HFFc6 (cell line): ENCODE measurements at regions not wholly inside any gene's neighbourhood (a gene's known extent, or its start where the extent isn't known, plus 50 kb on each side); places are given as distances from the start of the nearest gene placed in this dataset.
A peak's percentile ranks its signal among the peaks of the same experiment; 100 is the strongest.

Experiments
- DNase-seq: peaks from one replicate; pipeline ENCODE4 v3.0.0-alpha.2; 2018
- H3K27ac Mint-ChIP-seq: 2 replicates; pipeline ENCODE4 v1.8.0; 2020; ENCODE audit warnings: mild to moderate bottlenecking, mixed read lengths
- H3K27me3 Mint-ChIP-seq: 2 replicates; pipeline ENCODE4 v1.8.0; 2021; ENCODE audit warnings: mild to moderate bottlenecking, moderate library complexity, mixed read lengths; ENCODE audit not compliant: insufficient read depth
- H3K36me3 Mint-ChIP-seq: 2 replicates; pipeline ENCODE4 v1.8.0; 2021; ENCODE audit warnings: low read depth, mixed read lengths
- H3K4me1 Mint-ChIP-seq: 2 replicates; pipeline ENCODE4 v1.8.0; 2020; ENCODE audit warnings: low read depth, mixed read lengths
- H3K4me3 Mint-ChIP-seq: 2 replicates; pipeline ENCODE4 v1.8.0; 2020; ENCODE audit warnings: mild to moderate bottlenecking, moderate library complexity, mixed read lengths
- H3K9me3 Mint-ChIP-seq: 2 replicates; pipeline ENCODE4 v1.8.0; 2020; ENCODE audit warnings: mild to moderate bottlenecking, mixed read lengths
- CTCF ChIP-seq: fragments of 200-600 bp; sonication (generic); IDR thresholded peaks from 2 replicates; pipeline ENCODE4 v1.5.0; 2021; ENCODE audit warnings: antibody characterized with exemption, mild to moderate bottlenecking

- DNase-seq = no peak
- Mint-ChIP-seq H3K36me3 (no peaks in the 10 kb centered on the region; the same call in 1 of the 2 replicates), H3K27me3 (no peaks in the 10 kb centered on the region), H3K9me3 (peaks cover 22% of the 10 kb centered on the region), H3K4me1 (no peaks in the 10 kb centered on the region), H3K4me3 (no peak overlapping the region), H3K27ac (no peak overlapping the region)
- no peak for TF ChIP-seq CTCF
Observed at GRCh38 chr14:83197271-83197670, 1663.6 kb upstream of the SEL1L start.

DNA sequence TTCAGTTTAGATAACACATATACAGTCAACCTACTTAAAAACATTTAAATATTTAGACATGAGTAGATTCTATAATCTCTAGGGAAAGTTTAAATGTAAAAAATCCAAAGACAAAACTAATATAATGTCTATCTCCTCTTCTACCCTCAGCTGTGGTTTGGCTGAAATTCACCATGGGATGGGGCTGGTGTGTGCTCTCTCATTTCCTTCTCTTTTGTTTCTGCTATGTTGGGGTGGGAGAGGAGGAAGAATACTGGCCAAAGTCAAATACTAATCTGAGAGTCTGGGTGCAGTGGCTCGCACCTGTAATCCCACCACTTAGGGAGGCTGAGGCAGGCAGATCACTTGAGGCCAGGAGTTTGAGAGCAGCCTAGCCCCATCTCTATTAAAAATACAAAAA, 1673.9 kb upstream of the SEL1L start:
- Mint-ChIP-seq H3K4me1 (no peaks in the 10 kb centered on the region), H3K27ac (no peak overlapping the region), H3K4me3 (no peak overlapping the region), H3K9me3 (0 out of 2 replicates have a peak, but pooled peaks cover 4% of the 10 kb centered on the region), H3K36me3 (no peaks in the 10 kb centered on the region), H3K27me3 (no peaks in the 10 kb centered on the region)
- no peak for DNase-seq
- no peak for TF ChIP-seq CTCF

DNA sequence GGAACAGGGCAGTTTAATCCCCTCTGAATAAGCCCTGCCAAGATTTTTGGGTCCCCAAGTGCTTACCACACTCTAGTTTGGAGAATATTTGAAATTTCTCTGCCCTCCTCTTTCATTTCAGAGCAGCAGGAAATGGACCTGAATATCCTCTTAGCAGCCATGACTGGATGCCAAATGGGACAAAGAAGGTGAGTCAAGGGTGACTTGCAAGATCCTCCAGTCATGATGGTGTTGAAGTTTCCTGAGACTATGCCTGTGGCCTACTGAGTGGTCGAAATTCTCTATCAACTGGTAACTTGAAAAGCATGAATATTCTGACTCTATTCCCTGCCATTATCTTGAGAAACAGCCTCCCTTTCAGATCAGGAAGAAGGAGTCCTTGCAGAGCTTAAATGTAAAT, 1674.7 kb upstream of the SEL1L start:
- H3K4me1 Mint-ChIP-seq = no peaks in the 10 kb centered on the region
- no peaks in the 10 kb centered on the region for H3K36me3 Mint-ChIP-seq
- H3K9me3 Mint-ChIP-seq = 0 out of 2 replicates have a peak, but pooled peaks cover 5% of the 10 kb centered on the region
- no peaks in the 10 kb centered on the region for H3K27me3 Mint-ChIP-seq
- TF ChIP-seq CTCF = no peak
- no peak for DNase-seq
- no peak overlapping the region for H3K4me3 Mint-ChIP-seq
- H3K27ac Mint-ChIP-seq = no peak overlapping the region

GRCh38 chr14:83217492-83217891, 1683.8 kb upstream of the SEL1L start:
- no peaks in the 10 kb centered on the region for H3K27me3 Mint-ChIP-seq
- no peaks in the 10 kb centered on the region for H3K36me3 Mint-ChIP-seq
- no peak overlapping the region for H3K27ac Mint-ChIP-seq
- H3K4me1 Mint-ChIP-seq = no peaks in the 10 kb centered on the region
- H3K9me3 Mint-ChIP-seq = peaks cover 40% of the 10 kb centered on the region
- DNase-seq = peak; percentile 62
- TF ChIP-seq CTCF = no peak; the same call in 1 of the 2 replicates
- no peak overlapping the region for H3K4me3 Mint-ChIP-seq

DNA sequence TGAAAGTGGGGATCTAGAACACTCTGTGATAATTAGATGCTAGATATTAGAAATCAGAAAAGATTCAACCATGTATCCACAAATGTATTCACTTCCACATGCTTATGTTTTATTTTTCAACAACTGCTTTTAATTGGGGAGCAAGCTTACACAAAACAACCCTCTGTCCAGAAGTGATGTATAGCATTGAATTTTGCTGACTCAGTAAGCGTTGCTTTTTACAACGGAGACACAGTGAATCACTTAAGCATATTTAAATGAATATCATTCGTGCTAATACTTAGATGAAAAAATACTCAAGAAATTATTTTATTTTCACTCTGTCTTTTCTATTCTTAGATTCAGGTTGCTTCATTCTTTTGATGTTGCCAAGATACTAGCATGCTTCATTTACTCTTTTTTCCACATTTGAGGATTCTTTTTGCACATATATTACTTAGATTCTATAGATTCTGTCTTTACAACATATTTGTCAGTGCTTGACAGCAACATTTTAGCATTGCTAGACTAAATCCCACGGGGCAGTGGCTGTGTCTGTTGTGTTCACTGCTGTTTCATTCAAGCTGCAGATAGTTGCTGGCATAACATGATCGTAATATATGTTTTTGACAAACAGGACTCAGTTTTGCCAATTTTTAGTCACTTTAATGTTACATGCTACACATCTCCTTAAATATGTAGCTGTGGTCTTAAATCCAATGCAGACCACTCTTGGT, 1714.4 kb upstream of the SEL1L start:
- no peaks in the 10 kb centered on the region for H3K4me1 Mint-ChIP-seq
- H3K9me3 Mint-ChIP-seq = peaks cover 22% of the 10 kb centered on the region
- H3K4me3 Mint-ChIP-seq = no peak overlapping the region
- no peaks in the 10 kb centered on the region for H3K27me3 Mint-ChIP-seq
- DNase-seq = no peak
- H3K36me3 Mint-ChIP-seq = peaks cover 5% of the 10 kb centered on the region; the same call in 1 of the 2 replicates
- no peak for TF ChIP-seq CTCF
- H3K27ac Mint-ChIP-seq = no peak overlapping the region
